ENCODE measurements at regions not wholly inside any gene's neighbourhood (a gene's known extent, or its start where the extent isn't known, plus 50 kb on each side); places are given as distances from the start of the nearest gene placed in this dataset.

DNA sequence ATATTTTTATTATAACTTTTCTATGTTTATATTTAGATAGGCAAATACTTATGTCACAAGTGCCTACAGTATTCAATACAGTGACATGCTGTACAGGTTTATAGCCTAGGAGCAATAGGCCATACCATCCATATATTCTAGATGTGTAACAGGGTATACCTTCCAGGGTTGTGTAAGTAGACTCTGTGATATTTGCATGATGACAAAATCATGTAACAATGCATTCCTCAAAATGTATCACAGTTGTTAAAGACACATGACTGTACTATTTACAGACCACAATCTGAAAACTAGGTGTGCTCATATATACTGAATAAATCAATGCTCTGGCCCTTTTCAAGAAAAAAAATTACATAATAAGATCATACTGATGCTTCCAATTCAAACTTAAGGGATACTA lies 433.2 kb upstream of the RGPD4 start:
- Histone ChIP-seq H3K36me3 (replicated peaks in 1 of 2; ENCODE audit: control insufficient read depth in 1 of 2, insufficient read depth in 2 of 2, low read length in 1 of 2) (no peaks in the 10 kb centered on the region), H3K27ac (ENCODE audit: low read depth in 2 of 2, low read length in 1 of 2) (no peak overlapping the region), H3K79me2 (ENCODE audit: insufficient read depth) (no peaks in the 10 kb centered on the region), H3K4me1 (ENCODE audit: control insufficient read depth in 1 of 2, insufficient read depth in 2 of 2, low read depth in 1 of 2, low read length in 1 of 2) (no peaks in the 10 kb centered on the region), H3K9ac (no peak overlapping the region), H3K4me3 (ENCODE audit: low read depth in 2 of 2, low read length in 1 of 2) (no peak overlapping the region), H2AFZ (ENCODE audit: low read depth) (no peak overlapping the region), H4K20me1 (ENCODE audit: insufficient read depth) (no peaks in the 10 kb centered on the region), H3K4me2 (no peak overlapping the region), H3F3A (replicated peaks; ENCODE audit: insufficient read depth) (no peaks in the 10 kb centered on the region), H3K27me3 (ENCODE audit: insufficient read depth) (no peaks in the 10 kb centered on the region), H3K9me3 (no peaks in the 10 kb centered on the region), H3K9me2 (no peaks in the 10 kb centered on the region)
- no peak for TF ChIP-seq RCOR1 (IDR thresholded peaks at IDR 0.05; ENCODE audit: low read length)
- TF ChIP-seq YY1 (IDR thresholded peaks at IDR 0.05; ENCODE audit: low read depth) = no peak
- TF ChIP-seq CHD2 (IDR thresholded peaks at IDR 0.05; ENCODE audit: low read length, partially characterized antibody) = no peak
- no peak for TF ChIP-seq TAF1 (IDR thresholded peaks at IDR 0.05; ENCODE audit: borderline replicate concordance, low read depth, low read length)
- no peak for TF ChIP-seq FOXM1 (IDR thresholded peaks at IDR 0.05; ENCODE audit: low read depth)
- no peak for TF ChIP-seq NFIC (IDR thresholded peaks at IDR 0.05; ENCODE audit: borderline replicate concordance)
- TF ChIP-seq, protein P1, sequence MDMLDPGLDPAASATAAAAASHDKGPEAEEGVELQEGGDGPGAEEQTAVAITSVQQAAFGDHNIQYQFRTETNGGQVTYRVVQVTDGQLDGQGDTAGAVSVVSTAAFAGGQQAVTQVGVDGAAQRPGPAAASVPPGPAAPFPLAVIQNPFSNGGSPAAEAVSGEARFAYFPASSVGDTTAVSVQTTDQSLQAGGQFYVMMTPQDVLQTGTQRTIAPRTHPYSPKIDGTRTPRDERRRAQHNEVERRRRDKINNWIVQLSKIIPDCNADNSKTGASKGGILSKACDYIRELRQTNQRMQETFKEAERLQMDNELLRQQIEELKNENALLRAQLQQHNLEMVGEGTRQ (IDR thresholded peaks at IDR 0.05; ENCODE audit: borderline replicate concordance, low read depth, low read length) = no peak
- TF ChIP-seq, protein P2, sequence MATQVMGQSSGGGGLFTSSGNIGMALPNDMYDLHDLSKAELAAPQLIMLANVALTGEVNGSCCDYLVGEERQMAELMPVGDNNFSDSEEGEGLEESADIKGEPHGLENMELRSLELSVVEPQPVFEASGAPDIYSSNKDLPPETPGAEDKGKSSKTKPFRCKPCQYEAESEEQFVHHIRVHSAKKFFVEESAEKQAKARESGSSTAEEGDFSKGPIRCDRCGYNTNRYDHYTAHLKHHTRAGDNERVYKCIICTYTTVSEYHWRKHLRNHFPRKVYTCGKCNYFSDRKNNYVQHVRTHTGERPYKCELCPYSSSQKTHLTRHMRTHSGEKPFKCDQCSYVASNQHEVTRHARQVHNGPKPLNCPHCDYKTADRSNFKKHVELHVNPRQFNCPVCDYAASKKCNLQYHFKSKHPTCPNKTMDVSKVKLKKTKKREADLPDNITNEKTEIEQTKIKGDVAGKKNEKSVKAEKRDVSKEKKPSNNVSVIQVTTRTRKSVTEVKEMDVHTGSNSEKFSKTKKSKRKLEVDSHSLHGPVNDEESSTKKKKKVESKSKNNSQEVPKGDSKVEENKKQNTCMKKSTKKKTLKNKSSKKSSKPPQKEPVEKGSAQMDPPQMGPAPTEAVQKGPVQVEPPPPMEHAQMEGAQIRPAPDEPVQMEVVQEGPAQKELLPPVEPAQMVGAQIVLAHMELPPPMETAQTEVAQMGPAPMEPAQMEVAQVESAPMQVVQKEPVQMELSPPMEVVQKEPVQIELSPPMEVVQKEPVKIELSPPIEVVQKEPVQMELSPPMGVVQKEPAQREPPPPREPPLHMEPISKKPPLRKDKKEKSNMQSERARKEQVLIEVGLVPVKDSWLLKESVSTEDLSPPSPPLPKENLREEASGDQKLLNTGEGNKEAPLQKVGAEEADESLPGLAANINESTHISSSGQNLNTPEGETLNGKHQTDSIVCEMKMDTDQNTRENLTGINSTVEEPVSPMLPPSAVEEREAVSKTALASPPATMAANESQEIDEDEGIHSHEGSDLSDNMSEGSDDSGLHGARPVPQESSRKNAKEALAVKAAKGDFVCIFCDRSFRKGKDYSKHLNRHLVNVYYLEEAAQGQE (IDR thresholded peaks at IDR 0.05; ENCODE audit: low read depth, low read length) = no peak
- TF ChIP-seq, protein P3, sequence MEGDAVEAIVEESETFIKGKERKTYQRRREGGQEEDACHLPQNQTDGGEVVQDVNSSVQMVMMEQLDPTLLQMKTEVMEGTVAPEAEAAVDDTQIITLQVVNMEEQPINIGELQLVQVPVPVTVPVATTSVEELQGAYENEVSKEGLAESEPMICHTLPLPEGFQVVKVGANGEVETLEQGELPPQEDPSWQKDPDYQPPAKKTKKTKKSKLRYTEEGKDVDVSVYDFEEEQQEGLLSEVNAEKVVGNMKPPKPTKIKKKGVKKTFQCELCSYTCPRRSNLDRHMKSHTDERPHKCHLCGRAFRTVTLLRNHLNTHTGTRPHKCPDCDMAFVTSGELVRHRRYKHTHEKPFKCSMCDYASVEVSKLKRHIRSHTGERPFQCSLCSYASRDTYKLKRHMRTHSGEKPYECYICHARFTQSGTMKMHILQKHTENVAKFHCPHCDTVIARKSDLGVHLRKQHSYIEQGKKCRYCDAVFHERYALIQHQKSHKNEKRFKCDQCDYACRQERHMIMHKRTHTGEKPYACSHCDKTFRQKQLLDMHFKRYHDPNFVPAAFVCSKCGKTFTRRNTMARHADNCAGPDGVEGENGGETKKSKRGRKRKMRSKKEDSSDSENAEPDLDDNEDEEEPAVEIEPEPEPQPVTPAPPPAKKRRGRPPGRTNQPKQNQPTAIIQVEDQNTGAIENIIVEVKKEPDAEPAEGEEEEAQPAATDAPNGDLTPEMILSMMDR (IDR thresholded peaks at IDR 0.05) = no peak
- no peak for TF ChIP-seq FOXJ3 (CRISPR knock-in tag; IDR thresholded peaks at IDR 0.05)
- TF ChIP-seq JUND (IDR thresholded peaks at IDR 0.05) = no peak
- ChIA-PET CTCF (no interaction called here), POLR2A (no interaction called here)
- DNase-seq = no peak

DNA sequence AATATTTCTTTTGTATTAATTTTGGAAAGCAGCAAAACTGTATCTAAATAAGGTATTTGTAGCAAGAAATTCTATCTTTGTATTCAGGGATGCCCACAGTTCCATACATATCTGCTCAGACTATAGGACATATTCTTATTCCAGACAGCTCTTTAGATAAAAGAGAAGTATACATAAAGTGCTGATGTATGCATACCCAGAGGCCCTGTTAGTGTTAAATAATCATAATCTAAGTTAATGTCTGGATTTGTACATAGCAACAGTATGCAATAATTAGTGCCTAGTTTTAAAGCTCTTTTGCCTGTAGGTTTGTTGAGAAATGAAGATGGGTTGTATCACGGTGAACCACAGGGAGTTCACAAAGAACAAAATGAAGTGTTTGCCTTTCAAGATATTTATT lies 428.0 kb upstream of the RGPD4 start:
- H3K9me3 ChIP-seq = no peaks in the 10 kb centered on the region
- H2AFZ ChIP-seq (ENCODE audit: low read depth) = no peak overlapping the region
- no peaks in the 10 kb centered on the region for H3K27me3 ChIP-seq (ENCODE audit: insufficient read depth)
- H3K79me2 ChIP-seq (ENCODE audit: insufficient read depth) = no peaks in the 10 kb centered on the region
- no peaks in the 10 kb centered on the region for H4K20me1 ChIP-seq (ENCODE audit: insufficient read depth)
- no peaks in the 10 kb centered on the region for H3K36me3 ChIP-seq (replicated peaks in 1 of 2; ENCODE audit: control insufficient read depth in 1 of 2, insufficient read depth in 2 of 2, low read length in 1 of 2)
- H3K4me2 ChIP-seq = no peak overlapping the region
- H3K27ac ChIP-seq (ENCODE audit: low read depth in 2 of 2, low read length in 1 of 2) = no peak overlapping the region
- DNase-seq = no peak
- ChIA-PET POLR2A (no interaction called here), CTCF (no interaction called here)
- H3K9ac ChIP-seq = no peak overlapping the region
- no peak overlapping the region for H3K4me3 ChIP-seq (ENCODE audit: low read depth in 2 of 2, low read length in 1 of 2)
- H3K4me1 ChIP-seq (ENCODE audit: control insufficient read depth in 1 of 2, insufficient read depth in 2 of 2, low read depth in 1 of 2, low read length in 1 of 2) = no peaks in the 10 kb centered on the region; a peak in 1 of 4 replicates
- WGBS (ENCODE audit: low lambda C conversion rate) = 60% methylated on average over 1 of the region's 1 CpG
- no peaks in the 10 kb centered on the region; the same call in 1 of the 2 replicates for H3K9me2 ChIP-seq
- no peaks in the 10 kb centered on the region for H3F3A ChIP-seq (replicated peaks; ENCODE audit: insufficient read depth)
- TF ChIP-seq, protein P4, sequence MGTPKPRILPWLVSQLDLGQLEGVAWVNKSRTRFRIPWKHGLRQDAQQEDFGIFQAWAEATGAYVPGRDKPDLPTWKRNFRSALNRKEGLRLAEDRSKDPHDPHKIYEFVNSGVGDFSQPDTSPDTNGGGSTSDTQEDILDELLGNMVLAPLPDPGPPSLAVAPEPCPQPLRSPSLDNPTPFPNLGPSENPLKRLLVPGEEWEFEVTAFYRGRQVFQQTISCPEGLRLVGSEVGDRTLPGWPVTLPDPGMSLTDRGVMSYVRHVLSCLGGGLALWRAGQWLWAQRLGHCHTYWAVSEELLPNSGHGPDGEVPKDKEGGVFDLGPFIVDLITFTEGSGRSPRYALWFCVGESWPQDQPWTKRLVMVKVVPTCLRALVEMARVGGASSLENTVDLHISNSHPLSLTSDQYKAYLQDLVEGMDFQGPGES (IDR thresholded peaks at IDR 0.05; ENCODE audit: low read depth, low read length) = no peak
- TF ChIP-seq, protein P1 (IDR thresholded peaks at IDR 0.05; ENCODE audit: borderline replicate concordance, low read depth, low read length) = no peak
- no peak for TF ChIP-seq ELF1 (IDR thresholded peaks at IDR 0.05)
- TF ChIP-seq RXRA (IDR thresholded peaks at IDR 0.05; ENCODE audit: borderline replicate concordance, low read depth) = no peak
- TF ChIP-seq POLR2AphosphoS5 (IDR thresholded peaks at IDR 0.05; ENCODE audit: low read depth, low read length) = no peak
- no peak for TF ChIP-seq TAF1 (IDR thresholded peaks at IDR 0.05; ENCODE audit: borderline replicate concordance, low read depth, low read length)
- TF ChIP-seq, protein P5, sequence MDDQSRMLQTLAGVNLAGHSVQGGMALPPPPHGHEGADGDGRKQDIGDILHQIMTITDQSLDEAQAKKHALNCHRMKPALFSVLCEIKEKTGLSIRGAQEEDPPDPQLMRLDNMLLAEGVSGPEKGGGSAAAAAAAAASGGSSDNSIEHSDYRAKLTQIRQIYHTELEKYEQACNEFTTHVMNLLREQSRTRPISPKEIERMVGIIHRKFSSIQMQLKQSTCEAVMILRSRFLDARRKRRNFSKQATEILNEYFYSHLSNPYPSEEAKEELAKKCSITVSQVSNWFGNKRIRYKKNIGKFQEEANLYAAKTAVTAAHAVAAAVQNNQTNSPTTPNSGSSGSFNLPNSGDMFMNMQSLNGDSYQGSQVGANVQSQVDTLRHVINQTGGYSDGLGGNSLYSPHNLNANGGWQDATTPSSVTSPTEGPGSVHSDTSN (IDR thresholded peaks at IDR 0.05) = no peak
- TF ChIP-seq CHD2 (IDR thresholded peaks at IDR 0.05; ENCODE audit: low read length, partially characterized antibody) = no peak
- no peak for TF ChIP-seq FOXJ3 (CRISPR knock-in tag; IDR thresholded peaks at IDR 0.05)
- no peak for TF ChIP-seq SMC3 (IDR thresholded peaks at IDR 0.05; ENCODE audit: low read depth, low read length)
- TF ChIP-seq, protein P6, sequence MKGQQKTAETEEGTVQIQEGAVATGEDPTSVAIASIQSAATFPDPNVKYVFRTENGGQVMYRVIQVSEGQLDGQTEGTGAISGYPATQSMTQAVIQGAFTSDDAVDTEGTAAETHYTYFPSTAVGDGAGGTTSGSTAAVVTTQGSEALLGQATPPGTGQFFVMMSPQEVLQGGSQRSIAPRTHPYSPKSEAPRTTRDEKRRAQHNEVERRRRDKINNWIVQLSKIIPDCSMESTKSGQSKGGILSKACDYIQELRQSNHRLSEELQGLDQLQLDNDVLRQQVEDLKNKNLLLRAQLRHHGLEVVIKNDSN (IDR thresholded peaks at IDR 0.05; ENCODE audit: borderline replicate concordance, low read depth) = no peak
- TF ChIP-seq NFIC (IDR thresholded peaks at IDR 0.05; ENCODE audit: borderline replicate concordance) = no peak

Data from SK-N-SH (cell line).